IMR-90 (cell line): ENCODE measurements at regions not wholly inside any gene's neighbourhood (a gene's known extent, or its start where the extent isn't known, plus 50 kb on each side); places are given as distances from the start of the nearest gene placed in this dataset.

Experiments
- ATAC-seq: fragments of 200-7000 bp; cut with Tn5 transposase; 2 replicates; pipeline ENCODE4 v1.9.1; 2020; ENCODE audit warnings: low read depth, mild to moderate bottlenecking, moderate library complexity
- BruUV-seq: library from RNA; stranded (reverse); fragments of 400-500 nt; replicated peaks from 2 replicates; lab custom pipeline; 2021; lab: Mats Ljungman, UMichigan
- CTCF ChIA-PET: fragments of 300-600 bp; formaldehyde crosslinking; extraction: SDS; loops from one replicate; lab custom pipeline; 2021; ENCODE audit warnings: antibody characterized with exemption; lab: Yijun Ruan, JAX
- POLR2A ChIA-PET: fragments of 300-600 bp; sonication (Branson Sonifier 250); formaldehyde crosslinking; loops from one replicate; lab custom pipeline; 2022; ENCODE audit warnings: antibody characterized with exemption; ENCODE audit not compliant: unreplicated experiment; lab: Charles Lee
- DNase-seq: peaks from one replicate; pipeline ENCODE4 v3.0.0; 2013
- H2AFZ ChIP-seq: replicated peaks from 2 replicates; pipeline ENCODE3; 2013; ENCODE audit warnings: low read length, mild to moderate bottlenecking; ENCODE audit not compliant: poor library complexity
- H2AK5ac ChIP-seq: 2 replicates; pipeline ENCODE4 v1.6.1; 2013; ENCODE audit warnings: low read depth, low read length, inconsistent platforms
- H2AK9ac ChIP-seq: replicated peaks from 2 replicates; pipeline ENCODE3; 2013; ENCODE audit warnings: mild to moderate bottlenecking, low read depth, low read length, moderate library complexity; ENCODE audit not compliant: poor library complexity
- H2BK120ac ChIP-seq: 2 replicates; pipeline ENCODE4 v1.6.1; 2013; ENCODE audit warnings: low read depth, low read length, inconsistent platforms
- H2BK15ac ChIP-seq: 3 replicates; pipeline ENCODE4 v1.6.1; 2013; ENCODE audit warnings: low read depth, low read length, inconsistent platforms
- H2BK20ac ChIP-seq: 2 replicates; pipeline ENCODE4 v1.6.1; 2013; ENCODE audit warnings: low read depth, mild to moderate bottlenecking, inconsistent platforms, low read length, moderate library complexity
- H2BK5ac ChIP-seq: 2 replicates; pipeline ENCODE4 v1.6.1; 2013; ENCODE audit warnings: mild to moderate bottlenecking, low read depth, low read length, inconsistent platforms; ENCODE audit not compliant: poor library complexity, severe bottlenecking
- H3K14ac ChIP-seq: replicated peaks from 2 replicates; pipeline ENCODE4 v1.6.1; 2013; ENCODE audit warnings: low read depth, low read length, inconsistent platforms
- H3K18ac ChIP-seq: 2 replicates; pipeline ENCODE4 v1.6.1; 2013; ENCODE audit warnings: low read depth, low read length, control low read depth
- H3K23ac ChIP-seq: 2 replicates; pipeline ENCODE4 v1.6.1; 2013; ENCODE audit warnings: low read depth, low read length, inconsistent platforms
- H3K27ac ChIP-seq: 2 replicates; pipeline ENCODE4 v1.5.1; 2013; ENCODE audit warnings: mild to moderate bottlenecking, control low read depth, low read length; ENCODE audit not compliant: insufficient read depth
- H3K27me3 ChIP-seq: 2 replicates; pipeline ENCODE4 v1.6.1; 2013; ENCODE audit warnings: low read length; ENCODE audit not compliant: control insufficient read depth, insufficient read depth
- H3K36me3 ChIP-seq: 2 replicates; pipeline ENCODE4 v1.6.1; 2013; ENCODE audit warnings: low read length, mixed read lengths; ENCODE audit not compliant: control insufficient read depth, insufficient read depth
- H3K4ac ChIP-seq: 2 replicates; pipeline ENCODE4 v1.6.1; 2013; ENCODE audit warnings: low read depth, low read length, inconsistent platforms
- H3K4me1 ChIP-seq: 2 replicates; pipeline ENCODE4 v1.6.1; 2013; ENCODE audit warnings: low read length, mixed read lengths; ENCODE audit not compliant: control insufficient read depth, insufficient read depth
- H3K4me2 ChIP-seq: 2 replicates; pipeline ENCODE4 v1.6.1; 2013; ENCODE audit warnings: low read depth, mild to moderate bottlenecking, control low read depth, low read length, moderate library complexity
- H3K4me3 ChIP-seq: 2 replicates; pipeline ENCODE4 v1.5.1; 2013; ENCODE audit warnings: low read depth, mild to moderate bottlenecking, control low read depth, low read length, moderate library complexity; ENCODE audit not compliant: insufficient read depth
- H3K56ac ChIP-seq: 2 replicates; pipeline ENCODE4 v1.6.1; 2013; ENCODE audit warnings: low read length, inconsistent platforms; ENCODE audit not compliant: insufficient read depth; ENCODE audit errors: extremely low read depth
- H3K79me1 ChIP-seq, 2 experiments: 2 replicates each; pipeline ENCODE4 v1.6.1; 2013; ENCODE audit warnings: low read length in 2 of 2, inconsistent platforms in 1 of 2, low read depth in 1 of 2
- H3K9ac ChIP-seq: 2 replicates; pipeline ENCODE4 v1.6.1; 2013; ENCODE audit warnings: low read depth, low read length, control low read depth
- H3K9me1 ChIP-seq: 2 replicates; pipeline ENCODE4 v1.6.1; 2013; ENCODE audit warnings: low read length, inconsistent platforms; ENCODE audit not compliant: insufficient read depth
- H3K9me3 ChIP-seq: 2 replicates; pipeline ENCODE4 v1.6.1; 2013; ENCODE audit warnings: low read length; ENCODE audit not compliant: control insufficient read depth, insufficient read depth
- H4K20me1 ChIP-seq: 2 replicates; pipeline ENCODE4 v1.6.1; 2013; ENCODE audit warnings: low read length, inconsistent platforms; ENCODE audit not compliant: insufficient read depth
- H4K5ac ChIP-seq: 2 replicates; pipeline ENCODE4 v1.6.1; 2013; ENCODE audit warnings: mild to moderate bottlenecking, low read depth, low read length, control low read depth
- H4K8ac ChIP-seq, 2 experiments: 2 replicates each; pipeline ENCODE4 v1.6.1; 2013; ENCODE audit warnings: low read depth in 2 of 2, low read length in 2 of 2, control low read depth in 1 of 2, inconsistent platforms in 1 of 2
- H4K91ac ChIP-seq: 2 replicates; pipeline ENCODE4 v1.6.1; 2013; ENCODE audit warnings: low read depth, low read length, inconsistent platforms; ENCODE audit not compliant: insufficient read depth
- BHLHE40 ChIP-seq: fragments of 150-350 bp; IDR thresholded peaks from 2 replicates; pipeline ENCODE4 v1.6.1; 2016; ENCODE audit warnings: mild to moderate bottlenecking, low read depth, low read length
- CEBPB ChIP-seq: IDR thresholded peaks from 2 replicates; pipeline ENCODE4 v1.6.1; 2012; ENCODE audit warnings: low read depth, low read length, improper control_type of control experiment
- CHD1 ChIP-seq: IDR thresholded peaks from 2 replicates; pipeline ENCODE4 v1.6.1; 2012; ENCODE audit warnings: low read depth, low read length, improper control_type of control experiment
- ELK1 ChIP-seq: fragments of 150-350 bp; IDR thresholded peaks from 2 replicates; pipeline ENCODE4 v1.6.1; 2016; ENCODE audit warnings: low read depth, mild to moderate bottlenecking, low read length, moderate library complexity, borderline replicate concordance
- FOS ChIP-seq: fragments of 150-350 bp; IDR thresholded peaks from 2 replicates; pipeline ENCODE4 v1.6.1; 2016; ENCODE audit warnings: low read depth, low read length
- MAFK ChIP-seq: IDR thresholded peaks from 2 replicates; pipeline ENCODE4 v1.6.1; 2012; ENCODE audit warnings: low read depth, low read length, improper control_type of control experiment
- MAZ ChIP-seq: IDR thresholded peaks from 2 replicates; pipeline ENCODE4 v1.6.1; 2012; ENCODE audit warnings: low read depth, mild to moderate bottlenecking, low read length, improper control_type of control experiment, moderate library complexity, borderline replicate concordance
- MXI1 ChIP-seq: IDR thresholded peaks from 2 replicates; pipeline ENCODE4 v1.6.1; 2012; ENCODE audit warnings: low read depth, mild to moderate bottlenecking, low read length, moderate library complexity, borderline replicate concordance
- NFE2L2 ChIP-seq: fragments of 150-350 bp; IDR thresholded peaks from 2 replicates; pipeline ENCODE4 v1.6.1; 2016; ENCODE audit warnings: low read depth, mild to moderate bottlenecking, low read length
- POLR2A ChIP-seq: IDR thresholded peaks from 2 replicates; pipeline ENCODE4 v1.6.1; 2012; ENCODE audit warnings: mild to moderate bottlenecking, low read depth, low read length
- RAD21 ChIP-seq: IDR thresholded peaks from 2 replicates; pipeline ENCODE4 v1.6.1; 2012; ENCODE audit warnings: low read length, improper control_type of control experiment
- RCOR1 ChIP-seq: IDR thresholded peaks from 2 replicates; pipeline ENCODE4 v1.6.1; 2012; ENCODE audit warnings: mild to moderate bottlenecking, low read length, improper control_type of control experiment; ENCODE audit not compliant: insufficient replicate concordance
- RFX5 ChIP-seq: IDR thresholded peaks from 2 replicates; pipeline ENCODE4 v1.8.0; 2012; ENCODE audit warnings: low read depth, mild to moderate bottlenecking, low read length, moderate library complexity
- SMC3 ChIP-seq: fragments of 150-350 bp; IDR thresholded peaks from 2 replicates; pipeline ENCODE4 v1.6.1; 2016; ENCODE audit warnings: low read depth, mild to moderate bottlenecking, antibody characterized with exemption, low read length, moderate library complexity
- WGBS, 2 experiments: methylation state at CpG; one replicate each; pipeline versions ENCODE4 v1.1.5 to v1.1.7; 2013; ENCODE audit warnings: missing lambda C conversion rate in 2 of 2; ENCODE audit not compliant: insufficient read length in 1 of 2; ENCODE audit errors: extremely low coverage in 2 of 2; 5-methylcytosine and 5-hydroxymethylcytosine counted together
- dilution Hi-C: fragments of 300-500 bp; cut with HindIII; formaldehyde crosslinking; loops from one replicate; pipeline ENCODE4 v1.14.3; 2018; ENCODE audit warnings: low sequenced_read_pairs; ENCODE audit not compliant: unreplicated experiment
- in situ Hi-C: fragments of 300-500 bp; cut with MboI; formaldehyde crosslinking; loops from 3 replicates; pipeline ENCODE4 v1.14.3; 2019; ENCODE audit warnings: low sequenced_read_pairs, inconsistent platforms, mixed read lengths
- intact Hi-C: fragments of 100-400 bp; cut with micrococcal nuclease; formaldehyde crosslinking; loops from 2 replicates; pipeline ENCODE4 v1.10.0; 2022
- TF ChIP-seq, protein P1 (sequence below): fragments of 150-350 bp; IDR thresholded peaks from 2 replicates; pipeline ENCODE4 v1.6.1; 2017; ENCODE audit warnings: mild to moderate bottlenecking, antibody characterized with exemption, low read length, low read depth
- TF ChIP-seq, protein P2 (sequence below): conservative IDR thresholded peaks from 2 replicates; pipeline ENCODE4 v1.5.1; 2012; ENCODE audit warnings: mild to moderate bottlenecking, low read depth, low read length, improper control_type of control experiment

DNA sequence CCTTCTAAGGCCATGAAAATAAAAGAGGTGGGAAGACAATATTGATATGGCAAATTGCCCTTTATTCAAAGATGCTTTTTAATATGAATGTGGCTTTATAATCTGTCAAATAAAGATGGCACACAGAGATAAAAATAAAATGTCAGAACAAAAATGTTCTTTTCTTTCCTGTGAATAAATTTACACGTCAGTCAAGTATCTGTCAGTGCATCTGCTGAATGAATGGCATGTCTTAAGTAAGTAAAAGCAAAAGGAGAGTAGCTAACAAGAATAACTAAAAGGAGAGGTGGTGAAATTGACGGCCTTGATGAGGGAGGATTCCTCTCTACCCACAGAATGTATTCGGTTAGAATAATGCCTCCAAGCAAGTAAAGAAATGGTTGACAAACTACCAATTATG is 1021.7 kb upstream of the GBE1 start:
- peaks cover 6% of the 10 kb centered on the region; the same call in 1 of the 2 replicates for H3K9me3 ChIP-seq
- no peak overlapping the region for H4K91ac ChIP-seq
- no peak overlapping the region for H4K8ac ChIP-seq
- CTCF ChIA-PET = no interaction called here
- no TSS peak for BruUV-seq
- H3K4me2 ChIP-seq = no peak overlapping the region
- H3K9ac ChIP-seq = no peak overlapping the region
- H3K4me1 ChIP-seq = no peaks in the 10 kb centered on the region
- no peak for ATAC-seq
- no peak for DNase-seq
- dilution Hi-C loops (no loop called here), intact Hi-C loops (loop anchor here (10.0 kb wide), 1 partner anchor 152 kb away; no protein-coding TSS in a partner anchor), in situ Hi-C loops (no loop called here)
- no peak overlapping the region for H2BK20ac ChIP-seq
- no peak overlapping the region for H4K5ac ChIP-seq
- H2BK5ac ChIP-seq = no peak overlapping the region
- H2AK5ac ChIP-seq = no peak overlapping the region
- no peaks in the 10 kb centered on the region for H3K36me3 ChIP-seq
- no peak overlapping the region for H2BK15ac ChIP-seq
- POLR2A ChIA-PET = no interaction called here
- no peak overlapping the region for H3K23ac ChIP-seq
- H3K27ac ChIP-seq = no peak overlapping the region
- H3K79me1 ChIP-seq = no peaks in the 10 kb centered on the region
- H3K56ac ChIP-seq = no peak overlapping the region
- H2AK9ac ChIP-seq = no peak overlapping the region
- no peak overlapping the region for H3K4me3 ChIP-seq
- TF ChIP-seq CHD1 (no peak), NFE2L2 (no peak), MXI1 (no peak), BHLHE40 (no peak), RFX5 (no peak), RCOR1 (no peak), FOS (no peak), CEBPB (no peak), ELK1 (no peak), RAD21 (no peak), SMC3 (no peak), POLR2A (no peak), MAFK (no peak), MAZ (no peak)
- TF ChIP-seq, protein P1, sequence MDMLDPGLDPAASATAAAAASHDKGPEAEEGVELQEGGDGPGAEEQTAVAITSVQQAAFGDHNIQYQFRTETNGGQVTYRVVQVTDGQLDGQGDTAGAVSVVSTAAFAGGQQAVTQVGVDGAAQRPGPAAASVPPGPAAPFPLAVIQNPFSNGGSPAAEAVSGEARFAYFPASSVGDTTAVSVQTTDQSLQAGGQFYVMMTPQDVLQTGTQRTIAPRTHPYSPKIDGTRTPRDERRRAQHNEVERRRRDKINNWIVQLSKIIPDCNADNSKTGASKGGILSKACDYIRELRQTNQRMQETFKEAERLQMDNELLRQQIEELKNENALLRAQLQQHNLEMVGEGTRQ = no peak
- TF ChIP-seq, protein P2, sequence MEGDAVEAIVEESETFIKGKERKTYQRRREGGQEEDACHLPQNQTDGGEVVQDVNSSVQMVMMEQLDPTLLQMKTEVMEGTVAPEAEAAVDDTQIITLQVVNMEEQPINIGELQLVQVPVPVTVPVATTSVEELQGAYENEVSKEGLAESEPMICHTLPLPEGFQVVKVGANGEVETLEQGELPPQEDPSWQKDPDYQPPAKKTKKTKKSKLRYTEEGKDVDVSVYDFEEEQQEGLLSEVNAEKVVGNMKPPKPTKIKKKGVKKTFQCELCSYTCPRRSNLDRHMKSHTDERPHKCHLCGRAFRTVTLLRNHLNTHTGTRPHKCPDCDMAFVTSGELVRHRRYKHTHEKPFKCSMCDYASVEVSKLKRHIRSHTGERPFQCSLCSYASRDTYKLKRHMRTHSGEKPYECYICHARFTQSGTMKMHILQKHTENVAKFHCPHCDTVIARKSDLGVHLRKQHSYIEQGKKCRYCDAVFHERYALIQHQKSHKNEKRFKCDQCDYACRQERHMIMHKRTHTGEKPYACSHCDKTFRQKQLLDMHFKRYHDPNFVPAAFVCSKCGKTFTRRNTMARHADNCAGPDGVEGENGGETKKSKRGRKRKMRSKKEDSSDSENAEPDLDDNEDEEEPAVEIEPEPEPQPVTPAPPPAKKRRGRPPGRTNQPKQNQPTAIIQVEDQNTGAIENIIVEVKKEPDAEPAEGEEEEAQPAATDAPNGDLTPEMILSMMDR = no peak
- H3K14ac ChIP-seq = no peak overlapping the region
- no peak overlapping the region for H3K4ac ChIP-seq
- H3K27me3 ChIP-seq = no peaks in the 10 kb centered on the region
- H2AFZ ChIP-seq = no peak overlapping the region
- H2BK120ac ChIP-seq = no peak overlapping the region
- WGBS, 2 experiments = no CpG with 5 or more reads among the region's 3 CpGs
- no peak overlapping the region for H3K18ac ChIP-seq
- H4K20me1 ChIP-seq = no peaks in the 10 kb centered on the region
- no peaks in the 10 kb centered on the region for H3K9me1 ChIP-seq
